T-helper 1 cell (primary cell): ENCODE measurements at regions not wholly inside any gene's neighbourhood (a gene's known extent, or its start where the extent isn't known, plus 50 kb on each side); places are given as distances from the start of the nearest gene placed in this dataset.
"Not testable (repeated sequence)": the region's sequence is repeated elsewhere in the genome, so short reads cannot be mapped to it uniquely, and the experiment has no call there.

Source experiments
- DNase-seq, 5 donors: peaks; one replicate each; pipeline ENCODE4 v3.0.0-alpha.2; 2012 to 2020

DNA sequence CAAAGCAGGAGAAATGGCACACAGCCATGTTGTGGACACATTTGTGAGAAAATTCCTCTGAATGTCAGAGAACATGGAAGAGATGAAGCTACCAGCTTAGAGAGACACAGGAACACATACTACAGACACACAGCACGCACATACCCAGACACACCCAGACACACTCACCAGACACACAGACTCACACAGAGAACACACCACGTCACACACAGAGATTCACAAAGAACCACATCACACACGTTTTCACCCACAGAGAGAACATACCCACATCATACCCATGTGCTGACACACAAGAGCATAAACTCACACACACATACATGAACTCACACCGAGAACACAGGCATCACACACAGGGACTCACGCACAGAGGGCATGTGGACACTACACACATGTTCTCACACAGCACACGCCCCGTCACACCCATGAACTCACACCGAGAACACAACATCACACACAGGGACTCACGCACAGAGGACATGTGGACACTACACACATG, 124.9 kb downstream of the METRNL start:
- peak in 1 of 5 donors; percentile 1 for DNase-seq

GRCh38 chr17:83204736-83205386, 125.5 kb downstream of the METRNL start:
- DNase-seq: not testable (repeated sequence)

DNA sequence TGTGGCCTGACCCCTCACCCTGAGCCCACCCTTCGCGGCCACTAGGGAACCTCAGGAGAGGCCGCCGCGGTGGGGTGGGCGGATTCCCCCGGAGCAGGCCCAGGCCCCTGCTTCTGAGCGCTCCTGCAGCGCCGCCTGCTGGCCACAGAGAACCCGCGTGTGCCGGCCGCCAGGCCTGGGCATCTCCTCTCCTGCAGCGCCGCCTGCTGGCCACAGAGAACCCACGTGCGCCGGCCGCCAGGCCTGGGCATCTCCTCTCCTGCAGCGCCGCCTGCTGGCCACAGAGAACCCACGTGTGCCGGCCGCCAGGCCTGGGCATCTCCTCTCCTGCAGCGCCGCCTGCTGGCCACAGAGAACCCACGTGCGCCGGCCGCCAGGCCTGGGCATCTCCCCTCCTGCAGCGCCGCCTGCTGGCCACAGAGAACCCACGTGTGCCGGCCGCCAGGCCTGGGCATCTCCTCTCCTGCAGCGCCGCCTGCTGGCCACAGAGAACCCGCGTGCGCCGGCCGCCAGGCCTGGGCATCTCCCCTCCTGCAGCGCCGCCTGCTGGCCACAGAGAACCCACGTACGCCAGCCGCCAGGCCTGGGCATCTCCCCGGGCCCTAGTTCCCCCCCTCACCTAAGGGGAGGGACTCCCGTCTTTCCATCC, 126.1 kb downstream of the METRNL start:
- peak; percentile 34 to 51 (median 47) for DNase-seq

DNA sequence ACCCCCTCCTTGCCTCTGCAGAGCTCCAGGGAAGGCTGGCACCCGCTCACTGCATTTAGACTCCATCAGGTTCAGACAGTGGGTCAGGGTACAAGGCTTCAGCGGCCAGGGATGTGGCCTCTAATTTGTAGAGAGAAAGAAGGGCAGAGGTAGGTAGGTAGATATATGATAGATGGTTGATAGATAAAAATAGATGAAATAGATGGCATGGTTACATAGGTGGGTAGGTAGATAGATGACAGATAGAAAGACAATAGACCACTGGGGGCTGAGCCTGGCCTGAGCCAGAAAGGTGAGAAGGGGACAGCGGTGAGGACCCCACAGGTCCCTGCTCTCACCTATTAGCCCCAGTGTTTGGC, 126.6 kb downstream of the METRNL start:
- DNase-seq: not testable (repeated sequence)

- DNase-seq: peak in 1 of 5 donors; percentile 5
Observed at GRCh38 chr17:83206819-83207588, 127.6 kb downstream of the METRNL start.

GRCh38 chr17:83247001-83247400, 167.6 kb downstream of the METRNL start:
- DNase-seq: peak in 2 of 5 donors; percentile 2 to 31
